WTC11 (cell line): ENCODE measurements at regions not wholly inside any gene's neighbourhood (a gene's known extent, or its start where the extent isn't known, plus 50 kb on each side); places are given as distances from the start of the nearest gene placed in this dataset.

ENCODE experiments used
- ATAC-seq: fragments of 200-7000 bp; cut with Tn5 transposase; 2 replicates; pipeline ENCODE4 v1.10.0; 2021; ENCODE audit warnings: mild to moderate bottlenecking, moderate library complexity
- CTCF ChIA-PET: fragments of 300-600 bp; sonication (Branson Sonifier 250); formaldehyde crosslinking; loops from one replicate; lab custom pipeline; 2021; ENCODE audit warnings: antibody characterized with exemption; lab: Charles Lee
- POLR2A ChIA-PET: fragments of 350-600 bp; sonication (Branson Sonifier 250); formaldehyde crosslinking; loops from one replicate; lab custom pipeline; 2021; ENCODE audit warnings: antibody characterized with exemption; lab: Charles Lee
- DNase-seq: peaks from one replicate; pipeline ENCODE4 v3.0.0; 2021; ENCODE audit warnings: low spot score
- H3K27ac Mint-ChIP-seq: 2 replicates; pipeline ENCODE4 v1.8.0; 2021; ENCODE audit warnings: mixed read lengths
- H3K27me3 Mint-ChIP-seq: 2 replicates; pipeline ENCODE4 v1.8.0; 2021; ENCODE audit warnings: low read depth, mild to moderate bottlenecking, moderate library complexity, mixed read lengths
- H3K36me3 Mint-ChIP-seq: 2 replicates; pipeline ENCODE4 v1.8.0; 2021; ENCODE audit warnings: mixed read lengths
- H3K4me1 Mint-ChIP-seq: 2 replicates; pipeline ENCODE4 v1.8.0; 2022; ENCODE audit warnings: mixed read lengths
- H3K4me3 Mint-ChIP-seq: 2 replicates; pipeline ENCODE4 v1.8.0; 2021; ENCODE audit warnings: mild to moderate bottlenecking, moderate library complexity, mixed read lengths
- H3K9me3 Mint-ChIP-seq: 2 replicates; pipeline ENCODE4 v1.8.0; 2021; ENCODE audit warnings: mixed read lengths
- ELF4 ChIP-seq: sonication (generic); formaldehyde crosslinking; IDR thresholded peaks from 2 replicates; pipeline ENCODE4 v1.8.1; 2022; ENCODE audit warnings: low read depth, mild to moderate bottlenecking, moderate library complexity, missing genetic modification reagents
- GTF2I ChIP-seq: fragments of 250-450 bp; sonication (Bioruptor Pico); conservative IDR thresholded peaks from 2 replicates; pipeline ENCODE4 v1.4.0; 2021; ENCODE audit warnings: mild to moderate bottlenecking
- JUN ChIP-seq: sonication (generic); formaldehyde crosslinking; IDR thresholded peaks from 2 replicates; pipeline ENCODE4 v1.8.0; 2023; ENCODE audit warnings: mild to moderate bottlenecking, missing genetic modification reagents
- KAT7 ChIP-seq: sonication (generic); formaldehyde crosslinking; IDR thresholded peaks from 2 replicates; pipeline ENCODE4 v1.8.1; 2023; ENCODE audit warnings: missing genetic modification reagents, mild to moderate bottlenecking, borderline replicate concordance
- MXD4 ChIP-seq: fragments of 250-450 bp; sonication (Bioruptor Pico); IDR thresholded peaks from 2 replicates; pipeline ENCODE4 v1.8.0; 2021; ENCODE audit warnings: mild to moderate bottlenecking, moderate library complexity, borderline replicate concordance
- MYBL2 ChIP-seq: sonication (generic); formaldehyde crosslinking; IDR thresholded peaks from 2 replicates; pipeline ENCODE4 v1.8.1; 2023; ENCODE audit warnings: mild to moderate bottlenecking, moderate library complexity, missing genetic modification reagents
- NFE2L1 ChIP-seq: sonication (generic); formaldehyde crosslinking; IDR thresholded peaks from 2 replicates; pipeline ENCODE4 v1.8.1; 2023; ENCODE audit warnings: missing genetic modification reagents
- NR2C2 ChIP-seq: sonication (generic); formaldehyde crosslinking; IDR thresholded peaks from 2 replicates; pipeline ENCODE4 v1.8.0; 2022; ENCODE audit warnings: mild to moderate bottlenecking, missing genetic modification reagents
- PRRX2 ChIP-seq: fragments of 250-450 bp; sonication (Bioruptor Pico); IDR thresholded peaks from 2 replicates; pipeline ENCODE4 v1.8.0; 2021; ENCODE audit warnings: mild to moderate bottlenecking
- RELA ChIP-seq: sonication (generic); formaldehyde crosslinking; IDR thresholded peaks from 2 replicates; pipeline ENCODE4 v1.8.1; 2022; ENCODE audit warnings: missing genetic modification reagents, mild to moderate bottlenecking, borderline replicate concordance
- RORB ChIP-seq: fragments of 250-450 bp; sonication (Bioruptor Pico); IDR thresholded peaks from 2 replicates; pipeline ENCODE4 v1.9.0; 2021; ENCODE audit warnings: mild to moderate bottlenecking
- SMAD3 ChIP-seq: sonication (generic); formaldehyde crosslinking; IDR thresholded peaks from 2 replicates; pipeline ENCODE4 v1.8.0; 2022; ENCODE audit warnings: missing genetic modification reagents, mild to moderate bottlenecking, borderline replicate concordance
- SOX15 ChIP-seq: fragments of 250-450 bp; sonication (Bioruptor Pico); IDR thresholded peaks from 2 replicates; pipeline ENCODE4 v1.9.0; 2021; ENCODE audit warnings: mild to moderate bottlenecking
- SP1 ChIP-seq: sonication (generic); formaldehyde crosslinking; conservative IDR thresholded peaks from 2 replicates; pipeline ENCODE4 v1.8.1; 2022; ENCODE audit warnings: missing genetic modification reagents
- TCF7 ChIP-seq: sonication (generic); formaldehyde crosslinking; IDR thresholded peaks from 2 replicates; pipeline ENCODE4 v1.8.0; 2022; ENCODE audit warnings: mild to moderate bottlenecking, low read depth, missing genetic modification reagents, moderate library complexity
- TEAD4 ChIP-seq: sonication (generic); formaldehyde crosslinking; IDR thresholded peaks from 2 replicates; pipeline ENCODE4 v1.8.0; 2022; ENCODE audit warnings: mild to moderate bottlenecking, missing genetic modification reagents
- TP53 ChIP-seq: sonication (generic); formaldehyde crosslinking; IDR thresholded peaks from 2 replicates; pipeline ENCODE4 v1.8.1; 2023; ENCODE audit warnings: mild to moderate bottlenecking, missing genetic modification reagents
- ZBTB43 ChIP-seq: sonication (generic); formaldehyde crosslinking; IDR thresholded peaks from 2 replicates; pipeline ENCODE4 v1.8.1; 2023; ENCODE audit warnings: mild to moderate bottlenecking, missing genetic modification reagents
- ZNF121 ChIP-seq: sonication (generic); formaldehyde crosslinking; IDR thresholded peaks from 2 replicates; pipeline ENCODE4 v1.8.0; 2023; ENCODE audit warnings: missing genetic modification reagents
- ZNF263 ChIP-seq: sonication (generic); formaldehyde crosslinking; IDR thresholded peaks from 2 replicates; pipeline ENCODE4 v1.8.1; 2022; ENCODE audit warnings: low read depth, mild to moderate bottlenecking, moderate library complexity, missing genetic modification reagents
- ZNF317 ChIP-seq: sonication (generic); formaldehyde crosslinking; IDR thresholded peaks from 2 replicates; pipeline ENCODE4 v1.8.1; 2023; ENCODE audit warnings: low read depth, mild to moderate bottlenecking, moderate library complexity, missing genetic modification reagents, borderline replicate concordance
- ZNF416 ChIP-seq: fragments of 250-450 bp; sonication (Bioruptor Pico); IDR thresholded peaks from 2 replicates; pipeline ENCODE4 v1.9.0; 2021; ENCODE audit warnings: mild to moderate bottlenecking, inconsistent platforms
- TF ChIP-seq, protein P1 (sequence below): fragments of 250-450 bp; sonication (Bioruptor Pico); IDR thresholded peaks from 2 replicates; pipeline ENCODE4 v1.9.0; 2021; ENCODE audit warnings: mild to moderate bottlenecking, borderline replicate concordance
- TF ChIP-seq, protein P2 (sequence below): sonication (generic); formaldehyde crosslinking; IDR thresholded peaks from 2 replicates; pipeline ENCODE4 v1.8.0; 2022; ENCODE audit warnings: mild to moderate bottlenecking, missing genetic modification reagents

GRCh38 chr20:60840971-60841370 is 411.1 kb upstream of the CDH4 start (continued):
- TF ChIP-seq, protein P1, sequence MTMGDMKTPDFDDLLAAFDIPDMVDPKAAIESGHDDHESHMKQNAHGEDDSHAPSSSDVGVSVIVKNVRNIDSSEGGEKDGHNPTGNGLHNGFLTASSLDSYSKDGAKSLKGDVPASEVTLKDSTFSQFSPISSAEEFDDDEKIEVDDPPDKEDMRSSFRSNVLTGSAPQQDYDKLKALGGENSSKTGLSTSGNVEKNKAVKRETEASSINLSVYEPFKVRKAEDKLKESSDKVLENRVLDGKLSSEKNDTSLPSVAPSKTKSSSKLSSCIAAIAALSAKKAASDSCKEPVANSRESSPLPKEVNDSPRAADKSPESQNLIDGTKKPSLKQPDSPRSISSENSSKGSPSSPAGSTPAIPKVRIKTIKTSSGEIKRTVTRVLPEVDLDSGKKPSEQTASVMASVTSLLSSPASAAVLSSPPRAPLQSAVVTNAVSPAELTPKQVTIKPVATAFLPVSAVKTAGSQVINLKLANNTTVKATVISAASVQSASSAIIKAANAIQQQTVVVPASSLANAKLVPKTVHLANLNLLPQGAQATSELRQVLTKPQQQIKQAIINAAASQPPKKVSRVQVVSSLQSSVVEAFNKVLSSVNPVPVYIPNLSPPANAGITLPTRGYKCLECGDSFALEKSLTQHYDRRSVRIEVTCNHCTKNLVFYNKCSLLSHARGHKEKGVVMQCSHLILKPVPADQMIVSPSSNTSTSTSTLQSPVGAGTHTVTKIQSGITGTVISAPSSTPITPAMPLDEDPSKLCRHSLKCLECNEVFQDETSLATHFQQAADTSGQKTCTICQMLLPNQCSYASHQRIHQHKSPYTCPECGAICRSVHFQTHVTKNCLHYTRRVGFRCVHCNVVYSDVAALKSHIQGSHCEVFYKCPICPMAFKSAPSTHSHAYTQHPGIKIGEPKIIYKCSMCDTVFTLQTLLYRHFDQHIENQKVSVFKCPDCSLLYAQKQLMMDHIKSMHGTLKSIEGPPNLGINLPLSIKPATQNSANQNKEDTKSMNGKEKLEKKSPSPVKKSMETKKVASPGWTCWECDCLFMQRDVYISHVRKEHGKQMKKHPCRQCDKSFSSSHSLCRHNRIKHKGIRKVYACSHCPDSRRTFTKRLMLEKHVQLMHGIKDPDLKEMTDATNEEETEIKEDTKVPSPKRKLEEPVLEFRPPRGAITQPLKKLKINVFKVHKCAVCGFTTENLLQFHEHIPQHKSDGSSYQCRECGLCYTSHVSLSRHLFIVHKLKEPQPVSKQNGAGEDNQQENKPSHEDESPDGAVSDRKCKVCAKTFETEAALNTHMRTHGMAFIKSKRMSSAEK (CRISPR knock-in tag), result no peak
- TF ChIP-seq TCF7 (CRISPR knock-in tag) (no peak), MYBL2 (CRISPR knock-in tag) (no peak), SOX15 (CRISPR knock-in tag) (no peak), TEAD4 (CRISPR knock-in tag) (no peak), SMAD3 (CRISPR knock-in tag) (no peak), NFE2L1 (no peak), PRRX2 (no peak), SP1 (CRISPR knock-in tag) (no peak), JUN (CRISPR knock-in tag) (no peak), ZNF317 (CRISPR knock-in tag) (no peak), RORB (CRISPR knock-in tag) (no peak), ZBTB43 (CRISPR knock-in tag) (no peak), ZNF416 (no peak), RELA (no peak), TP53 (CRISPR knock-in tag) (no peak)
- TF ChIP-seq, protein P2, sequence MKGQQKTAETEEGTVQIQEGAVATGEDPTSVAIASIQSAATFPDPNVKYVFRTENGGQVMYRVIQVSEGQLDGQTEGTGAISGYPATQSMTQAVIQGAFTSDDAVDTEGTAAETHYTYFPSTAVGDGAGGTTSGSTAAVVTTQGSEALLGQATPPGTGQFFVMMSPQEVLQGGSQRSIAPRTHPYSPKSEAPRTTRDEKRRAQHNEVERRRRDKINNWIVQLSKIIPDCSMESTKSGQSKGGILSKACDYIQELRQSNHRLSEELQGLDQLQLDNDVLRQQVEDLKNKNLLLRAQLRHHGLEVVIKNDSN (CRISPR knock-in tag), result no peak

DNA sequence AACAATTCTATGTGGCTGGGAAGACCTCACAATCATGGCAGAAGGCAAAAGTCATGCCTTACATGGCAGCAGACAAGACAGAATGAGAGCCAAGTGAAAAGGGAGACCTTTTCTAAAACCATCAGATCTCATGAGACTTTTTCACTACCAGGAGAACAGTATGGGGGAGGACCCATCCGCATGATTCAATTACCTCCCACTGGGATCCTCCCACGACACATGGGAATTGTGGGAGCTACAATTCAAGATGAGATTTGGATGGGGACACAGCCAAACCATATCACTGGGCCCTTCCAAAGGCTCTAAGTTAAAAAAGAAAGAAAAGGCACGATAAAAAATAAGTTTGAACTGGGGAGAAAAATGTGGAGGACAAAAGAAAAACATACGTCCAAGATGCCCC is 406.9 kb upstream of the CDH4 start:
- Mint-ChIP-seq H3K27ac (no peak overlapping the region), H3K9me3 (peaks cover 29% of the 10 kb centered on the region), H3K4me1 (peaks cover 16% of the 10 kb centered on the region), H3K36me3 (peaks cover 8% of the 10 kb centered on the region), H3K27me3 (peaks cover 13% of the 10 kb centered on the region), H3K4me3 (no peak overlapping the region)
- ChIA-PET CTCF (no interaction called here), POLR2A (no interaction called here)
- DNase-seq (no peak), ATAC-seq (no peak)
- TF ChIP-seq KAT7 (CRISPR knock-in tag) (no peak), SOX15 (CRISPR knock-in tag) (no peak), JUN (CRISPR knock-in tag) (no peak), ELF4 (CRISPR knock-in tag) (no peak), TP53 (CRISPR knock-in tag) (no peak), GTF2I (no peak), MXD4 (no peak), ZNF263 (no peak), NR2C2 (no peak), ZNF121 (no peak)
- TF ChIP-seq, protein P1 (CRISPR knock-in tag), result no peak
